Calu3 (cell line): ENCODE measurements at regions not wholly inside any gene's neighbourhood (a gene's known extent, or its start where the extent isn't known, plus 50 kb on each side); places are given as distances from the start of the nearest gene placed in this dataset.

ENCODE experiments used
- BruUV-seq: library from RNA; stranded (reverse); fragments of 400-500 nt; replicated peaks from 2 replicates; lab custom pipeline; 2021; lab: Mats Ljungman, UMichigan
- CTCF ChIA-PET: fragments of 300-600 bp; sonication (Branson Sonifier 250); formaldehyde crosslinking; loops from one replicate; lab custom pipeline; 2022; ENCODE audit warnings: antibody characterized with exemption; lab: Charles Lee
- DNase-seq: peaks from one replicate; pipeline ENCODE4 v3.0.0; 2022
- H3K27ac Mint-ChIP-seq: one replicate; pipeline ENCODE4 v1.8.0; 2022; ENCODE audit warnings: mixed read lengths; ENCODE audit not compliant: unreplicated experiment
- H3K27me3 Mint-ChIP-seq: one replicate; pipeline ENCODE4 v1.8.0; 2022; ENCODE audit warnings: mixed read lengths; ENCODE audit not compliant: unreplicated experiment
- H3K36me3 Mint-ChIP-seq: one replicate; pipeline ENCODE4 v1.8.0; 2022; ENCODE audit warnings: mild to moderate bottlenecking, moderate library complexity, mixed read lengths; ENCODE audit not compliant: insufficient read depth, unreplicated experiment
- H3K4me1 Mint-ChIP-seq: one replicate; pipeline ENCODE4 v1.8.0; 2022; ENCODE audit warnings: mild to moderate bottlenecking, low read depth, mixed read lengths; ENCODE audit not compliant: unreplicated experiment
- H3K4me3 Mint-ChIP-seq: one replicate; pipeline ENCODE4 v1.8.0; 2022; ENCODE audit warnings: mild to moderate bottlenecking, low read depth, moderate library complexity, mixed read lengths; ENCODE audit not compliant: unreplicated experiment
- H3K9me3 Mint-ChIP-seq: one replicate; pipeline ENCODE4 v1.8.0; 2022; ENCODE audit warnings: low read depth, mixed read lengths; ENCODE audit not compliant: unreplicated experiment
- CTCF ChIP-seq: fragments of 200-600 bp; IDR thresholded peaks from one replicate; pipeline ENCODE4 v1.8.0; 2022; ENCODE audit warnings: antibody characterized with exemption; ENCODE audit not compliant: unreplicated experiment
- intact Hi-C: fragments of 100-400 bp; cut with micrococcal nuclease; formaldehyde crosslinking; loops from one replicate; pipeline ENCODE4 v1.10.0; 2022; ENCODE audit not compliant: unreplicated experiment

- BruUV-seq = no TSS peak
- CTCF ChIA-PET = no interaction called here
- Mint-ChIP-seq H3K9me3 (peaks cover 3% of the 10 kb centered on the region), H3K4me3 (no peak overlapping the region), H3K27me3 (no peaks in the 10 kb centered on the region), H3K4me1 (peaks cover 10% of the 10 kb centered on the region), H3K27ac (no peak overlapping the region), H3K36me3 (no peaks in the 10 kb centered on the region)
- intact Hi-C loops = no loop called here
- DNase-seq = no peak
- no peak for TF ChIP-seq CTCF
Measured at GRCh38 chr1:98389809-98390208, 271.7 kb upstream of the SNX7 start.

GRCh38 chr1:98388441-98388840 lies 273.1 kb upstream of the SNX7 start:
- H3K27ac Mint-ChIP-seq = no peak overlapping the region
- no TSS peak for BruUV-seq
- TF ChIP-seq CTCF = no peak
- no peak overlapping the region for H3K4me3 Mint-ChIP-seq
- peaks cover 10% of the 10 kb centered on the region for H3K4me1 Mint-ChIP-seq
- intact Hi-C loops = no loop called here
- CTCF ChIA-PET = no interaction called here
- peaks cover 3% of the 10 kb centered on the region for H3K9me3 Mint-ChIP-seq
- H3K27me3 Mint-ChIP-seq = no peaks in the 10 kb centered on the region
- H3K36me3 Mint-ChIP-seq = no peaks in the 10 kb centered on the region
- no peak for DNase-seq

GRCh38 chr1:98387701-98388100 lies 273.8 kb upstream of the SNX7 start:
- Mint-ChIP-seq H3K4me1 (peaks cover 15% of the 10 kb centered on the region), H3K27me3 (no peaks in the 10 kb centered on the region), H3K27ac (no peak overlapping the region), H3K4me3 (no peak overlapping the region), H3K36me3 (no peaks in the 10 kb centered on the region), H3K9me3 (peaks cover 3% of the 10 kb centered on the region)
- BruUV-seq = no TSS peak
- no peak for TF ChIP-seq CTCF
- CTCF ChIA-PET = no interaction called here
- no peak for DNase-seq
- intact Hi-C loops = no loop called here

- CTCF ChIA-PET = no interaction called here
- Mint-ChIP-seq H3K9me3 (peaks cover 3% of the 10 kb centered on the region), H3K27ac (no peak overlapping the region), H3K27me3 (no peaks in the 10 kb centered on the region), H3K4me1 (peaks cover 20% of the 10 kb centered on the region), H3K36me3 (no peaks in the 10 kb centered on the region), H3K4me3 (no peak overlapping the region)
- no TSS peak for BruUV-seq
- intact Hi-C loops = no loop called here
- no peak for DNase-seq
- no peak for TF ChIP-seq CTCF
Measured at GRCh38 chr1:98386675-98387440, 274.7 kb upstream of the SNX7 start.
